ENCODE measurements at regions not wholly inside any gene's neighbourhood (a gene's known extent, or its start where the extent isn't known, plus 50 kb on each side); places are given as distances from the start of the nearest gene placed in this dataset.

GRCh38 chr12:28023156-28023887, 50.8 kb upstream of the PTHLH start:
- H3K27ac ChIP-seq: no peak overlapping the region
- peaks cover 9% of the 10 kb centered on the region for H3K4me1 ChIP-seq (ENCODE audit: low read depth, poor library complexity, severe bottlenecking)
- no peak overlapping the region for H2AFZ ChIP-seq (ENCODE audit: low read depth)

DNA sequence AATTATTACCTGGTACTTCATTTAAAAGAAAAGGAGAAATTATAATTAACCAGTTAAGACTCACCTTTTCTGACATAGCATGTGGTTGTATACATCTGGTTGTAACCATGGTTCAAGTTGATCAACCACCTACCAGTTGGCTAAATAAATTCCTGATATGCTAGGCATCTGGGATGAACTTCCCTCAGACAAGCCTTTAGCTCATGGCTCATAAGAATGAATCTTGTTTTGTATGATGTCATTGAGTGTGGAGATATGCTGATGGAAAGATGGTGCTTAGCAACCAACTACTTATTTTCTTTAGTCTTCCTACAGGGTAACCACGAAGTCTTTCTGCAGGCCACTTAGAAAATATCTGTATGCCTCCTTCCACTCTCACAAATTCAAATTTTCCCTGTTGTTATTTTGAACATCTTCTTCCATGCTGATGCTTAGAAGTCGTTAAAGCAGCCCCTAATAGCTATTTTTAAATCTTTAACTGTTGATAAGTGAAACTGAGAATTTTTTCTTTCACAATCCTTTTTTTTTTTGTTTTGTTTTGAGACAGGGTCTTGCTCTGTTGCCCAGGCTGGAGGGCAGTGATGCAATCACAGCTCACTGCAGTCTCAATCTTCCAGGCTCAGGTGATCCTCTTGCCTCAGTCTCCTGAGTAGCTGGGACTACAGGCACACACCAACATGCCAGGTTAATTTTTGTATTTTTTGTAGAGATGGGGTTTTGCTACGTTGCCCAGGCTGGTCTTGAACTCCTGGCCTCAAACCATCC, 51.9 kb upstream of the PTHLH start:
- Histone ChIP-seq H3K4me3 (IDR thresholded peaks at IDR 0.05; ENCODE audit: insufficient read depth, low read depth, low read length) (no peak overlapping the region), H3K79me2 (ENCODE audit: insufficient read depth, low read depth) (no peaks in the 10 kb centered on the region), H3K36me3 (ENCODE audit: insufficient read depth) (no peaks in the 10 kb centered on the region), H3K27ac (no peak overlapping the region), H3K27me3 (ENCODE audit: insufficient read depth, low read depth) (no peaks in the 10 kb centered on the region), H4K20me1 (ENCODE audit: insufficient read depth) (no peaks in the 10 kb centered on the region), H2AFZ (ENCODE audit: low read depth) (no peak overlapping the region), H3K9ac (no peak overlapping the region), H3K4me1 (ENCODE audit: low read depth, poor library complexity, severe bottlenecking) (peaks cover 9% of the 10 kb centered on the region), H3K4me2 (no peak overlapping the region)
- TF ChIP-seq, protein P1, sequence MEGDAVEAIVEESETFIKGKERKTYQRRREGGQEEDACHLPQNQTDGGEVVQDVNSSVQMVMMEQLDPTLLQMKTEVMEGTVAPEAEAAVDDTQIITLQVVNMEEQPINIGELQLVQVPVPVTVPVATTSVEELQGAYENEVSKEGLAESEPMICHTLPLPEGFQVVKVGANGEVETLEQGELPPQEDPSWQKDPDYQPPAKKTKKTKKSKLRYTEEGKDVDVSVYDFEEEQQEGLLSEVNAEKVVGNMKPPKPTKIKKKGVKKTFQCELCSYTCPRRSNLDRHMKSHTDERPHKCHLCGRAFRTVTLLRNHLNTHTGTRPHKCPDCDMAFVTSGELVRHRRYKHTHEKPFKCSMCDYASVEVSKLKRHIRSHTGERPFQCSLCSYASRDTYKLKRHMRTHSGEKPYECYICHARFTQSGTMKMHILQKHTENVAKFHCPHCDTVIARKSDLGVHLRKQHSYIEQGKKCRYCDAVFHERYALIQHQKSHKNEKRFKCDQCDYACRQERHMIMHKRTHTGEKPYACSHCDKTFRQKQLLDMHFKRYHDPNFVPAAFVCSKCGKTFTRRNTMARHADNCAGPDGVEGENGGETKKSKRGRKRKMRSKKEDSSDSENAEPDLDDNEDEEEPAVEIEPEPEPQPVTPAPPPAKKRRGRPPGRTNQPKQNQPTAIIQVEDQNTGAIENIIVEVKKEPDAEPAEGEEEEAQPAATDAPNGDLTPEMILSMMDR (conservative IDR thresholded peaks at IDR 0.05; ENCODE audit: low read depth, low read length): no peak

More at GRCh38 chr12:28023156-28023887, 50.8 kb upstream of the PTHLH start:
- Histone ChIP-seq H4K20me1 (ENCODE audit: insufficient read depth) (no peaks in the 10 kb centered on the region), H3K4me2 (no peak overlapping the region), H3K4me3 (IDR thresholded peaks at IDR 0.05; ENCODE audit: insufficient read depth, low read depth, low read length) (no peak overlapping the region), H3K36me3 (ENCODE audit: insufficient read depth) (no peaks in the 10 kb centered on the region), H3K27me3 (ENCODE audit: insufficient read depth, low read depth) (no peaks in the 10 kb centered on the region), H3K79me2 (ENCODE audit: insufficient read depth, low read depth) (no peaks in the 10 kb centered on the region), H3K9ac (no peak overlapping the region)
- TF ChIP-seq, protein P1 (conservative IDR thresholded peaks at IDR 0.05; ENCODE audit: low read depth, low read length): no peak

DNA sequence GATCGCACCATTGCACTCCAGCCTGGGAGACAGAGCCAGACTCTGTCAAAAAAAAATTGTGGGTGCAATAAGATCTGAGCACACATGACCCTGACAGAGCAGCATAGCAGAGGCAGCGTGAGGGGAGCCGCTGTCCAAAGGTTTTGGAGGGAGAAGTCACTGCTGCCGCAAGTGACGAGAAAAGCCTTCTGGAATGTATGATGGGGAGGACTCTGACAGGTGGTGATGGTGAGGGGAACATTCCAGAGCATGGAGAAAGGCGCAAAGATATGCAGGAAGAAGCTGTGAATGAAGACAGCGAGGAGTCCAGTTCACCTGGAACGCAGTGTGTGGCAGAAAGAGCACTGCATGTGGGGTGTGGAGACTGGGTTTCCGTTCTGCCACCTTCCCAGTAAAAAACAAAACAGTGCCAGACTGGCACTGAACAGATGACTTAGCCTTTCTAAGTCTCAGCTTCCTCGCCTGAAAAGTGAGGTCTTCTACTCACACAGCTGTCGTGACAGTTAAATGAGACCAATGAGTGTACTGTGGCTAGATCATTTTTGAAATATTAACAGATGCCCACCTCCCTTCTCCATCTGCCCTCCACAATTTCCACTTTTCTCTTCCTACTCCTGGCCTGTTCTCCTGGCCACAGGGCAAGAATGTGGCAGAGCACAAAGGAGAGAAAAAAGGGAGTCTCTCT, 53.4 kb upstream of the PTHLH start:
- no peak overlapping the region for H3K4me2 ChIP-seq
- TF ChIP-seq, protein P1 (conservative IDR thresholded peaks at IDR 0.05; ENCODE audit: low read depth, low read length): no peak
- H3K9ac ChIP-seq: no peak overlapping the region
- H2AFZ ChIP-seq (ENCODE audit: low read depth): no peak overlapping the region
- H4K20me1 ChIP-seq (ENCODE audit: insufficient read depth): no peaks in the 10 kb centered on the region
- no peak overlapping the region for H3K27ac ChIP-seq
- H3K27me3 ChIP-seq (ENCODE audit: insufficient read depth, low read depth): no peaks in the 10 kb centered on the region
- no peak overlapping the region for H3K4me3 ChIP-seq (IDR thresholded peaks at IDR 0.05; ENCODE audit: insufficient read depth, low read depth, low read length)
- H3K36me3 ChIP-seq (ENCODE audit: insufficient read depth): no peaks in the 10 kb centered on the region
- H3K79me2 ChIP-seq (ENCODE audit: insufficient read depth, low read depth): no peaks in the 10 kb centered on the region
- H3K4me1 ChIP-seq (ENCODE audit: low read depth, poor library complexity, severe bottlenecking): peaks cover 9% of the 10 kb centered on the region

DNA sequence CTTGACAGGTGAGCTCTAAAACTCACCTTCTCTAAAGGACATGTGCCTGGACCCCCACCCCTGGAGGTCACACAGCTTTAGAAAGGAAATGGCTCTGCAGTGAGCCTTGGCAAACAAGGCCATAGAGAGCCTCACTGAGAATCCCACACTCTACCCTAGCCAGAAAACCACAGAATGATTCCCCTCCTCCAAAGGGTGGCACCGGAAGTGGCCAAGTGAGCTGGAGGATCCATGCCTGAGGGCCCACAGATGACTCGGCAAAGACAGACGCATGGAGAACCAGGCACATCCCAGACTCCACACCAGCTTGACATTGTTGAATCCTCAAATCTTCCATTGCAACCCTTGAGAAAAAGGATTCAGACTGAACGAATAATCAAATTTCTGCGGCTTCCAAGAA, 54.2 kb upstream of the PTHLH start:
- Histone ChIP-seq H3K79me2 (ENCODE audit: insufficient read depth, low read depth) (no peaks in the 10 kb centered on the region), H2AFZ (ENCODE audit: low read depth) (no peak overlapping the region), H3K27me3 (ENCODE audit: insufficient read depth, low read depth) (no peaks in the 10 kb centered on the region), H4K20me1 (ENCODE audit: insufficient read depth) (no peaks in the 10 kb centered on the region), H3K36me3 (ENCODE audit: insufficient read depth) (no peaks in the 10 kb centered on the region), H3K4me2 (no peak overlapping the region), H3K9ac (no peak overlapping the region), H3K4me3 (IDR thresholded peaks at IDR 0.05; ENCODE audit: insufficient read depth, low read depth, low read length) (no peak overlapping the region), H3K4me1 (ENCODE audit: low read depth, poor library complexity, severe bottlenecking) (peaks cover 9% of the 10 kb centered on the region), H3K27ac (no peak overlapping the region)
- TF ChIP-seq, protein P1 (conservative IDR thresholded peaks at IDR 0.05; ENCODE audit: low read depth, low read length): no peak
